ENCODE measurements at regions not wholly inside any gene's neighbourhood (a gene's known extent, or its start where the extent isn't known, plus 50 kb on each side); places are given as distances from the start of the nearest gene placed in this dataset.
"Not testable (repeated sequence)": the region's sequence is repeated elsewhere in the genome, so short reads cannot be mapped to it uniquely, and the experiment has no call there.

- intact Hi-C loops (cut with DNase I; ENCODE audit: low total_unique reads) (no loop called here), in situ Hi-C loops (cut with MboI; ENCODE audit: low sequenced_read_pairs in 4 of 4) (no loop called here)
- no peaks in the 10 kb centered on the region for H3K36me3 ChIP-seq
- H3K4me1 ChIP-seq = no peaks in the 10 kb centered on the region
- DNase-seq (no peak), ATAC-seq (no peak)
- H3K4me3 ChIP-seq = no peak overlapping the region
- no peak overlapping the region for H3K27ac ChIP-seq
- TF ChIP-seq CTCF (IDR thresholded peaks at IDR 0.05 in 4 of 5, conservative IDR thresholded peaks at IDR 0.05 in 1 of 5) (no peak), POLR2A (IDR thresholded peaks at IDR 0.05) (no peak)
- no peaks in the 10 kb centered on the region for H3K9me3 ChIP-seq
- no peaks in the 10 kb centered on the region for H3K27me3 ChIP-seq
These were observed 321.5 kb upstream of the CNTNAP2 start for GRCh38 chr7:145795132-145795531.

GRCh38 chr7:145784809-145785780, 331.5 kb upstream of the CNTNAP2 start:
- TF ChIP-seq POLR2A (IDR thresholded peaks at IDR 0.05) (no peak), CTCF (IDR thresholded peaks at IDR 0.05 in 4 of 5, conservative IDR thresholded peaks at IDR 0.05 in 1 of 5) (no peak)
- no peaks in the 10 kb centered on the region for H3K4me1 ChIP-seq

GRCh38 chr7:145781388-145781787, 335.2 kb upstream of the CNTNAP2 start:
- H3K9me3 ChIP-seq; DNase-seq; H3K27me3 ChIP-seq; H3K4me1 ChIP-seq; H3K36me3 ChIP-seq; H3K27ac ChIP-seq; ATAC-seq; in situ Hi-C loops (cut with MboI; ENCODE audit: low sequenced_read_pairs in 4 of 4); H3K4me3 ChIP-seq; intact Hi-C loops (cut with DNase I; ENCODE audit: low total_unique reads): not testable (repeated sequence)

More at GRCh38 chr7:145784809-145785780, 331.5 kb upstream of the CNTNAP2 start:
- H3K27me3 ChIP-seq = no peaks in the 10 kb centered on the region
- ATAC-seq = no peak
- intact Hi-C loops (cut with DNase I; ENCODE audit: low total_unique reads) = no loop called here
- in situ Hi-C loops (cut with MboI; ENCODE audit: low sequenced_read_pairs in 4 of 4) = no loop called here
- no peaks in the 10 kb centered on the region for H3K36me3 ChIP-seq
- H3K4me3 ChIP-seq = no peak overlapping the region
- no peak overlapping the region for H3K27ac ChIP-seq
- H3K9me3 ChIP-seq = no peaks in the 10 kb centered on the region
- DNase-seq = no peak

GRCh38 chr7:145779140-145779539, 337.5 kb upstream of the CNTNAP2 start:
- Histone ChIP-seq H3K27me3 (no peaks in the 10 kb centered on the region), H3K4me3 (no peak overlapping the region), H3K27ac (no peak overlapping the region), H3K36me3 (no peaks in the 10 kb centered on the region), H3K4me1 (no peaks in the 10 kb centered on the region), H3K9me3 (no peaks in the 10 kb centered on the region)
- no peak for ATAC-seq
- no peak for DNase-seq
- TF ChIP-seq CTCF (IDR thresholded peaks at IDR 0.05 in 4 of 5, conservative IDR thresholded peaks at IDR 0.05 in 1 of 5) (no peak), POLR2A (IDR thresholded peaks at IDR 0.05) (no peak)
- intact Hi-C loops (cut with DNase I; ENCODE audit: low total_unique reads) (no loop called here), in situ Hi-C loops (cut with MboI; ENCODE audit: low sequenced_read_pairs in 4 of 4) (no loop called here)

- TF ChIP-seq POLR2A (IDR thresholded peaks at IDR 0.05) (no peak), CTCF (IDR thresholded peaks at IDR 0.05 in 4 of 5, conservative IDR thresholded peaks at IDR 0.05 in 1 of 5) (no peak)
- ATAC-seq = no peak
These were observed 341.8 kb upstream of the CNTNAP2 start for GRCh38 chr7:145774777-145775176.

More at GRCh38 chr7:145774777-145775176, 341.8 kb upstream of the CNTNAP2 start:
- Histone ChIP-seq H3K4me1 (no peaks in the 10 kb centered on the region), H3K36me3 (no peaks in the 10 kb centered on the region), H3K27me3 (no peaks in the 10 kb centered on the region), H3K4me3 (no peak overlapping the region), H3K27ac (no peak overlapping the region), H3K9me3 (no peaks in the 10 kb centered on the region)
- in situ Hi-C loops (cut with MboI; ENCODE audit: low sequenced_read_pairs in 4 of 4) (no loop called here), intact Hi-C loops (cut with DNase I; ENCODE audit: low total_unique reads) (no loop called here)
- DNase-seq = no peak
